Heart right ventricle (tissue), 16 donors: ENCODE measurements at regions not wholly inside any gene's neighbourhood (a gene's known extent, or its start where the extent isn't known, plus 50 kb on each side); places are given as distances from the start of the nearest gene placed in this dataset.
A peak's percentile ranks its signal among the peaks of the same experiment; 100 is the strongest.

Source experiments
- ATAC-seq, 8 donors: fragments of 200-7000 bp; cut with Tn5 transposase; one replicate each; pipeline ENCODE4 v1.9.1; 2020; ENCODE audit warnings: mild to moderate bottlenecking in 8 of 8, moderate library complexity in 8 of 8, moderate number of reproducible peaks in 1 of 8
- DNase-seq, 2 donors: peaks; one replicate each; pipeline ENCODE4 v3.0.0-alpha.2; 2020
- H3K27ac ChIP-seq, 10 donors: fragments of 200-600 bp; sonication (generic) in 2 of 10; one replicate each; pipeline versions ENCODE4 v1.5.0 to v1.8.0; 2020 to 2022; ENCODE audit warnings: mild to moderate bottlenecking in 3 of 10
- H3K27me3 ChIP-seq, 7 donors: fragments of 200-600 bp; one replicate each; pipeline ENCODE4 v1.8.0; 2021 to 2022; ENCODE audit warnings: mild to moderate bottlenecking in 2 of 7
- H3K36me3 ChIP-seq, 9 donors: fragments of 200-600 bp; sonication (generic) in 1 of 9; one replicate each; pipeline versions ENCODE4 v1.5.0 to v1.8.0; 2020 to 2022; ENCODE audit warnings: mild to moderate bottlenecking in 2 of 9
- H3K4me1 ChIP-seq, 9 donors: fragments of 200-600 bp; sonication (generic) in 1 of 9; one replicate each; pipeline versions ENCODE4 v1.5.0 to v1.8.0; 2020 to 2022; ENCODE audit warnings: mild to moderate bottlenecking in 4 of 9
- H3K4me3 ChIP-seq, 10 donors: fragments of 200-600 bp; sonication (generic) in 2 of 10; one replicate each; pipeline versions ENCODE4 v1.5.0 to v1.8.0; 2020 to 2022; ENCODE audit warnings: mild to moderate bottlenecking in 7 of 10, moderate library complexity in 2 of 10
- H3K9me3 ChIP-seq, 11 donors: fragments of 200-600 bp in 10 of 11; sonication (generic) in 2 of 11; one replicate each; pipeline versions ENCODE4 v1.5.0 to v1.8.0; 2013 to 2022; ENCODE audit warnings: mild to moderate bottlenecking in 2 of 11, control low read depth in 1 of 11, moderate library complexity in 1 of 11
- CTCF ChIP-seq, 9 donors: fragments of 200-600 bp; sonication (generic) in 2 of 9; IDR thresholded peaks; one replicate each; pipeline versions ENCODE4 v1.5.0 to v1.8.0; 2021 to 2022; ENCODE audit warnings: antibody characterized with exemption in 9 of 9, mild to moderate bottlenecking in 5 of 9, moderate library complexity in 1 of 9
- WGBS, 2 donors: extraction: QIAGEN DNeasy Blood & Tissue Kit; methylation state at CpG; one replicate each; pipeline ENCODE4 v1.1.7; 2013; ENCODE audit warnings: inconsistent platforms in 1 of 2; 5-methylcytosine and 5-hydroxymethylcytosine counted together
- intact Hi-C, 10 donors: fragments of 100-400 bp; cut with DNase I; formaldehyde crosslinking; loops; one replicate each; pipeline versions ENCODE4 v1.11.1 to v1.14.2; 2022
- donor health status: Arrhythmogenic right ventricular cardiomyopathy.
- donor health status: ischemic (EF 13 %, LVEDD 7.1; RV severe dilation, severe dysfunction).
- donor health status: healthy with polysubstance abuse.
- donor health status: DM: no; HTN: yes; CAD: no.
- donor health status: DM: no; HTN: no; CAD: no.
- donor health status: ischemic (EF 25% LVEDD 6.9; RV normal size, moderate dysfunction).
- donor health status: ischemic (EF 25% LVEDD 5.7; RV mildly dilated, moderate dysfunction).
- donor health status: healthy.
- donor health status: DM: yes; HTN: yes; CAD: no.
- donor health status: Ischemic cardiomyopathy.
- donor health status: ischemic (EF 35%, LVEDD 5.7; RV mildly dilated, moderate dysfunction).
- donor health status: nonischemic (EF 11% LVEDD 7.7; RV severe dilation, severe dysfunction).
- donor health status: DM: yes; HTN: yes; CAD: no.
- donor health status: PGD.
- donor health status: ischemic (EF 29% LVEDD 5.4; RV normal size, mild dysfunction).
- donor health status: nonischemic (EF 23%, LVEDD 6.1; RV moderate dilation, normal function).

DNA sequence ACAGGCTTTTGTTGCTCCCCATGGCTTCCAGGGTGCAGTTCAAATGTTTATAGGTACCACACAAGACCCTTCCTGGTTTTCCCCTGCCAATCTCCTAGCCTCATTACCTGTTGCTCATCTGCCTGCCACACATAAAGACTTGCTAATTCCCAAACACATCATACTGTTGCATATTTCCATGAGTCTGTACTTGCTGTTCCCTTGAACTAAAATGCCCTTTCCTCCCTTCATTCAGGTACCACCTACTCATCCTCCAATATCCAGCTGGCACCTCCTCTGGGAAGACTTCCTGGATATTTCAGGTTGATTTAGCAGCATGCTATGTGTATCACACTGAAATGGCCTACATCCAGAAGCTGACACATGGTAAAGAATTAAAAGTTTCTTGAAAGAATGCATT lies 206.4 kb upstream of the NFE2L3 start:
- TF ChIP-seq CTCF (IDR thresholded peaks at IDR 0.05), result no peak
- DNase-seq (no peak), ATAC-seq (no peak)
- Histone ChIP-seq H3K36me3 (no peaks in the 10 kb centered on the region), H3K9me3 (no peaks in the 10 kb centered on the region), H3K4me3 (no peak overlapping the region), H3K27ac (no peak overlapping the region), H3K27me3 (peaks cover 0 to 74% (median 47%) of the 10 kb centered on the region in 7 donors), H3K4me1 (peaks cover 0 to 15% (median 11%) of the 10 kb centered on the region in 9 donors)
- intact Hi-C loops, result no loop called here

- intact Hi-C loops, result no loop called here
- peaks cover 0 to 19% (median 11%) of the 10 kb centered on the region in 9 donors for H3K4me1 ChIP-seq
- no peaks in the 10 kb centered on the region for H3K9me3 ChIP-seq
- H3K27ac ChIP-seq, result no peak overlapping the region
- no peak overlapping the region for H3K4me3 ChIP-seq
- H3K27me3 ChIP-seq, result peaks cover 0 to 73% (median 48%) of the 10 kb centered on the region in 7 donors
- H3K36me3 ChIP-seq, result no peaks in the 10 kb centered on the region
- 90 to 91% methylated on average over 4 of the region's 4 CpGs for WGBS, 2 donors
- DNase-seq (no peak), ATAC-seq (no peak)
- no peak for TF ChIP-seq CTCF (IDR thresholded peaks at IDR 0.05)
These were observed 205.8 kb upstream of the NFE2L3 start for GRCh38 chr7:25946181-25946580.

GRCh38 chr7:25947669-25948516 lies 204.1 kb upstream of the NFE2L3 start:
- no peaks in the 10 kb centered on the region for H3K9me3 ChIP-seq
- 78 to 80% methylated on average over 13 of the region's 13 CpGs for whole genome bisulfite sequencing, 2 donors
- no peaks in the 10 kb centered on the region for H3K36me3 ChIP-seq
- intact Hi-C loops, result no loop called here
- TF ChIP-seq CTCF (IDR thresholded peaks at IDR 0.05), result no peak
- H3K4me3 ChIP-seq, result no peak overlapping the region
- no peak overlapping the region for H3K27ac ChIP-seq
- peaks cover 0 to 26% (median 13%) of the 10 kb centered on the region in 9 donors for H3K4me1 ChIP-seq
- ATAC-seq, result no peak
- H3K27me3 ChIP-seq, result peaks cover 0 to 57% (median 46%) of the 10 kb centered on the region in 7 donors
- DNase-seq, result no peak

- 10 to 11% methylated on average over 32 of the region's 32 CpGs for WGBS, 2 donors
- Histone ChIP-seq H3K27ac (peak overlapping the region in 1 of 10 donors; percentile 62), H3K4me3 (peak overlapping the region; percentile 60 to 76 (median 66)), H3K27me3 (peaks cover 0 to 50% (median 39%) of the 10 kb centered on the region in 7 donors), H3K4me1 (peaks cover 0 to 26% (median 13%) of the 10 kb centered on the region in 9 donors), H3K9me3 (peaks cover 0 to 10% (median 0%) of the 10 kb centered on the region in 11 donors), H3K36me3 (no peaks in the 10 kb centered on the region)
- no peak for TF ChIP-seq CTCF (IDR thresholded peaks at IDR 0.05)
- ATAC-seq (no peak), DNase-seq (no peak)
- intact Hi-C loops, result loop anchor here in 1 of 10 donors (5.0 kb wide), 1 partner anchor 58 kb away; no protein-coding TSS in a partner anchor
These were observed 202.1 kb upstream of the NFE2L3 start for GRCh38 chr7:25949736-25950487.
